ENCODE measurements at regions not wholly inside any gene's neighbourhood (a gene's known extent, or its start where the extent isn't known, plus 50 kb on each side); places are given as distances from the start of the nearest gene placed in this dataset.

GRCh38 chr10:61346796-61347413 is 106.3 kb downstream of the TMEM26 start:
- no peak for TF ChIP-seq CTCF (IDR thresholded peaks at IDR 0.05; ENCODE audit: insufficient read depth, low read length, poor library complexity, severe bottlenecking)
- no peak for DNase-seq (ENCODE audit: extremely low read depth, insufficient read length)
- no peaks in the 10 kb centered on the region for H3K27me3 ChIP-seq (replicated peaks; ENCODE audit: control insufficient read depth, insufficient read depth, low read length)

GRCh38 chr10:61343796-61344195 is 109.4 kb downstream of the TMEM26 start:
- no peak for TF ChIP-seq CTCF (IDR thresholded peaks at IDR 0.05; ENCODE audit: insufficient read depth, low read length, poor library complexity, severe bottlenecking)
- Histone ChIP-seq H3K36me3 (ENCODE audit: control insufficient read depth, insufficient read depth, low read length) (no peaks in the 10 kb centered on the region), H3K27me3 (replicated peaks; ENCODE audit: control insufficient read depth, insufficient read depth, low read length) (no peaks in the 10 kb centered on the region), H3K4me3 (replicated peaks; ENCODE audit: low read depth, low read length) (no peak overlapping the region)
- DNase-seq (ENCODE audit: extremely low read depth, insufficient read length): no peak

More at GRCh38 chr10:61346796-61347413, 106.3 kb downstream of the TMEM26 start:
- Histone ChIP-seq H3K4me3 (replicated peaks; ENCODE audit: low read depth, low read length) (no peak overlapping the region), H3K36me3 (ENCODE audit: control insufficient read depth, insufficient read depth, low read length) (no peaks in the 10 kb centered on the region)

GRCh38 chr10:61342858-61343572 is 110.2 kb downstream of the TMEM26 start:
- Histone ChIP-seq H3K36me3 (ENCODE audit: control insufficient read depth, insufficient read depth, low read length) (no peaks in the 10 kb centered on the region), H3K27me3 (replicated peaks; ENCODE audit: control insufficient read depth, insufficient read depth, low read length) (no peaks in the 10 kb centered on the region)
- no peak for TF ChIP-seq CTCF (IDR thresholded peaks at IDR 0.05; ENCODE audit: insufficient read depth, low read length, poor library complexity, severe bottlenecking)

GRCh38 chr10:61341008-61341407 is 112.2 kb downstream of the TMEM26 start:
- H3K4me3 ChIP-seq (replicated peaks; ENCODE audit: low read depth, low read length): no peak overlapping the region
- no peak for DNase-seq (ENCODE audit: extremely low read depth, insufficient read length)
- H3K27me3 ChIP-seq (replicated peaks; ENCODE audit: control insufficient read depth, insufficient read depth, low read length): no peaks in the 10 kb centered on the region
- H3K36me3 ChIP-seq (ENCODE audit: control insufficient read depth, insufficient read depth, low read length): no peaks in the 10 kb centered on the region
- TF ChIP-seq CTCF (IDR thresholded peaks at IDR 0.05; ENCODE audit: insufficient read depth, low read length, poor library complexity, severe bottlenecking): no peak

More at GRCh38 chr10:61342858-61343572, 110.2 kb downstream of the TMEM26 start:
- H3K4me3 ChIP-seq (replicated peaks; ENCODE audit: low read depth, low read length): no peak overlapping the region
- DNase-seq (ENCODE audit: extremely low read depth, insufficient read length): no peak

- H3K36me3 ChIP-seq (ENCODE audit: control insufficient read depth, insufficient read depth, low read length): no peaks in the 10 kb centered on the region
- H3K27me3 ChIP-seq (replicated peaks; ENCODE audit: control insufficient read depth, insufficient read depth, low read length): no peaks in the 10 kb centered on the region
- TF ChIP-seq CTCF (IDR thresholded peaks at IDR 0.05; ENCODE audit: insufficient read depth, low read length, poor library complexity, severe bottlenecking): no peak
- no peak overlapping the region for H3K4me3 ChIP-seq (replicated peaks; ENCODE audit: low read depth, low read length)
- no peak for DNase-seq (ENCODE audit: extremely low read depth, insufficient read length)
Observed at GRCh38 chr10:61338146-61338545, 115.0 kb downstream of the TMEM26 start.
